H1 (cell line): ENCODE measurements at regions not wholly inside any gene's neighbourhood (a gene's known extent, or its start where the extent isn't known, plus 50 kb on each side); places are given as distances from the start of the nearest gene placed in this dataset.

Source experiments
- CTCF ChIA-PET: fragments of 300-600 bp; sonication (Branson Sonifier 250); formaldehyde crosslinking; loops from one replicate; lab custom pipeline; 2021; ENCODE audit not compliant: partially characterized antibody; lab: Charles Lee
- POLR2A ChIA-PET: fragments of 300-600 bp; sonication (Branson Sonifier 250); formaldehyde crosslinking; loops from one replicate; lab custom pipeline; 2021; ENCODE audit warnings: inconsistent platforms; ENCODE audit not compliant: partially characterized antibody; lab: Charles Lee
- DNase-seq, 2 experiments: peaks; one replicate each; pipeline versions ENCODE4 v3.0.0 to v3.0.0-alpha.2; 2010 to 2022; ENCODE audit warnings: low spot score in 2 of 2, low read depth in 1 of 2, mixed read lengths in 1 of 2
- FAIRE-seq: peaks from 2 replicates; lab custom pipeline; 2011; peaks lifted over from hg19 to GRCh38; lab: Jason Lieb, UNC
- H2AFZ ChIP-seq: 2 replicates; pipeline ENCODE4 v1.8.1; 2012; ENCODE audit warnings: low read length, inconsistent platforms
- H2AK5ac ChIP-seq: 2 replicates; pipeline ENCODE4 v1.6.1; 2013; ENCODE audit warnings: low read depth, low read length
- H2BK120ac ChIP-seq: replicated peaks from 2 replicates; pipeline ENCODE3; 2013; ENCODE audit warnings: low read depth, low read length, inconsistent platforms
- H2BK12ac ChIP-seq: 2 replicates; pipeline ENCODE4 v1.6.1; 2013; ENCODE audit warnings: low read depth, low read length
- H2BK15ac ChIP-seq: 2 replicates; pipeline ENCODE4 v1.6.1; 2013; ENCODE audit warnings: low read length
- H2BK20ac ChIP-seq: 2 replicates; pipeline ENCODE4 v1.6.1; 2013; ENCODE audit warnings: low read length
- H2BK5ac ChIP-seq: 2 replicates; pipeline ENCODE4 v1.6.1; 2013; ENCODE audit warnings: low read depth, low read length
- H3K14ac ChIP-seq: 2 replicates; pipeline ENCODE4 v1.6.1; 2013; ENCODE audit warnings: inconsistent platforms; ENCODE audit not compliant: insufficient read length
- H3K18ac ChIP-seq: 2 replicates; pipeline ENCODE4 v1.6.1; 2013; ENCODE audit warnings: low read length; ENCODE audit errors: extremely low read depth
- H3K23ac ChIP-seq: 2 replicates; pipeline ENCODE4 v1.6.1; 2013; ENCODE audit warnings: inconsistent platforms; ENCODE audit not compliant: insufficient read length
- H3K23me2 ChIP-seq: 2 replicates; pipeline ENCODE4 v1.6.1; 2013; ENCODE audit warnings: low read depth, low read length
- H3K27ac ChIP-seq: 2 replicates; pipeline ENCODE4 v1.6.1; 2011; ENCODE audit warnings: low read depth, low read length, inconsistent platforms
- H3K27me3 ChIP-seq, 4 experiments: replicated peaks in 1 of 4; 1 replicate in 1 of 4; 2 replicates in 3 of 4; pipeline versions ENCODE4 v1.6.1 to v1.8.1; 2011 to 2013; ENCODE audit warnings: low read length in 3 of 4, mild to moderate bottlenecking in 3 of 4, inconsistent platforms in 2 of 4, mixed read lengths in 2 of 4, moderate library complexity in 1 of 4; ENCODE audit not compliant: control insufficient read depth in 3 of 4, insufficient read depth in 3 of 4; ENCODE audit errors: extremely low read depth in 1 of 4
- H3K36me3 ChIP-seq, 4 experiments: 2 replicates each; pipeline versions ENCODE4 v1.6.1 to v1.8.1; 2011 to 2013; ENCODE audit warnings: mild to moderate bottlenecking in 4 of 4, low read length in 3 of 4, moderate library complexity in 2 of 4, control low read depth in 1 of 4, inconsistent platforms in 1 of 4; ENCODE audit not compliant: insufficient read depth in 4 of 4, control insufficient read depth in 2 of 4
- H3K4ac ChIP-seq: replicated peaks from 2 replicates; pipeline ENCODE3; 2013; ENCODE audit warnings: low read length, low read depth, mixed read lengths, inconsistent platforms; ENCODE audit not compliant: insufficient read length
- H3K4me1 ChIP-seq, 4 experiments: replicated peaks in 1 of 4; 1 replicate in 1 of 4; 2 replicates in 3 of 4; pipeline versions ENCODE4 v1.6.1 to v1.8.1; 2011 to 2013; ENCODE audit warnings: low read length in 3 of 4, inconsistent platforms in 2 of 4, mixed read lengths in 1 of 4; ENCODE audit not compliant: insufficient read depth in 4 of 4, control insufficient read depth in 3 of 4
- H3K4me2 ChIP-seq, 2 experiments: 2 replicates each; pipeline versions ENCODE4 v1.6.1 to v1.8.1; 2011 to 2013; ENCODE audit warnings: low read depth in 2 of 2, low read length in 2 of 2, control low read depth in 1 of 2, inconsistent platforms in 1 of 2, mild to moderate bottlenecking in 1 of 2; ENCODE audit not compliant: insufficient read depth in 1 of 2
- H3K4me3 ChIP-seq, 4 experiments: fragments of 200-600, 300-600 bp in 1 of 4; sonication (generic), shearing (Covaris generic), sonication (Bioruptor Twin) in 1 of 4; 2 replicates each; pipeline versions ENCODE4 v1.5.1 to v1.8.1; 2011 to 2016; ENCODE audit warnings: low read length in 4 of 4, low read depth in 3 of 4, control low read depth in 2 of 4, inconsistent platforms in 2 of 4, mild to moderate bottlenecking in 2 of 4, mixed read lengths in 1 of 4, moderate library complexity in 1 of 4; ENCODE audit not compliant: insufficient read depth in 2 of 4; ENCODE audit errors: extremely low read depth in 1 of 4
- H3K56ac ChIP-seq: replicated peaks from 2 replicates; pipeline ENCODE3; 2013; ENCODE audit warnings: low read depth, mild to moderate bottlenecking, mixed read lengths, low read length, inconsistent platforms; ENCODE audit not compliant: insufficient read length
- H3K79me1 ChIP-seq: 2 replicates; pipeline ENCODE4 v1.6.1; 2013; ENCODE audit warnings: low read depth, low read length, control low read depth
- H3K79me2 ChIP-seq, 2 experiments: 2 replicates each; pipeline versions ENCODE4 v1.6.1 to v1.8.1; 2012 to 2013; ENCODE audit warnings: low read length in 2 of 2, mild to moderate bottlenecking in 2 of 2, inconsistent platforms in 1 of 2; ENCODE audit not compliant: insufficient read depth in 2 of 2, control insufficient read depth in 1 of 2
- H3K9ac ChIP-seq, 4 experiments: replicated peaks in 1 of 4; 1 replicate in 1 of 4; 2 replicates in 3 of 4; pipeline versions ENCODE4 v1.6.1 to v1.8.1; 2011 to 2013; ENCODE audit warnings: low read depth in 3 of 4, low read length in 3 of 4, control low read depth in 2 of 4, mild to moderate bottlenecking in 2 of 4, moderate library complexity in 2 of 4, inconsistent platforms in 1 of 4; ENCODE audit errors: extremely low read depth in 1 of 4
- H3K9me3 ChIP-seq, 2 experiments: 2 replicates each; pipeline versions ENCODE4 v1.6.1 to v1.8.1; 2012 to 2013; ENCODE audit warnings: mild to moderate bottlenecking in 2 of 2, moderate library complexity in 2 of 2, control low read depth in 1 of 2, inconsistent platforms in 1 of 2, low read depth in 1 of 2, low read length in 1 of 2, mixed read lengths in 1 of 2; ENCODE audit not compliant: insufficient read depth in 2 of 2
- H4K20me1 ChIP-seq, 2 experiments: replicated peaks in 1 of 2; 2 replicates each; pipeline versions ENCODE3 to v1.8.1; 2011 to 2013; ENCODE audit warnings: inconsistent platforms in 2 of 2, low read length in 2 of 2, mild to moderate bottlenecking in 1 of 2; ENCODE audit not compliant: insufficient read depth in 2 of 2, control insufficient read depth in 1 of 2
- H4K5ac ChIP-seq: 2 replicates; pipeline ENCODE4 v1.6.1; 2013; ENCODE audit warnings: low read length, low read depth, mixed read lengths, inconsistent platforms; ENCODE audit not compliant: insufficient read length
- H4K8ac ChIP-seq: 2 replicates; pipeline ENCODE4 v1.8.0; 2013; ENCODE audit warnings: mild to moderate bottlenecking, moderate library complexity, low read length, inconsistent platforms; ENCODE audit not compliant: insufficient read depth; ENCODE audit errors: extremely low read depth
- H4K91ac ChIP-seq: replicated peaks from 2 replicates; pipeline ENCODE3; 2013; ENCODE audit warnings: low read length, mixed read lengths, inconsistent platforms; ENCODE audit not compliant: insufficient read length
- CHD1 ChIP-seq: IDR thresholded peaks from 2 replicates; pipeline ENCODE4 v1.6.1; 2012; ENCODE audit warnings: low read depth, low read length, improper control_type of control experiment
- CTBP2 ChIP-seq: IDR thresholded peaks from 2 replicates; pipeline ENCODE4 v1.7.0; 2011; ENCODE audit warnings: borderline replicate concordance, mild to moderate bottlenecking, moderate library complexity, mixed read lengths, low read length; ENCODE audit not compliant: insufficient read depth, insufficient read length
- MAX ChIP-seq: IDR thresholded peaks from 2 replicates; pipeline ENCODE4 v1.6.1; 2012; ENCODE audit warnings: inconsistent platforms
- NANOG ChIP-seq: IDR thresholded peaks from 2 replicates; pipeline ENCODE4 v1.6.1; 2011; ENCODE audit warnings: low read length, low read depth, mild to moderate bottlenecking, inconsistent platforms; ENCODE audit not compliant: insufficient read depth, poor library complexity, severe bottlenecking
- RFX5 ChIP-seq: IDR thresholded peaks from 2 replicates; pipeline ENCODE4 v1.6.1; 2011; ENCODE audit warnings: low read depth, low read length, improper control_type of control experiment, borderline replicate concordance
- SUZ12 ChIP-seq: fragments of 200-600 bp; sonication (generic); IDR thresholded peaks from 2 replicates; pipeline ENCODE4 v1.6.1; 2012; ENCODE audit warnings: mild to moderate bottlenecking, inconsistent platforms, low read length, moderate library complexity, mixed read lengths
- ZNF274 ChIP-seq: IDR thresholded peaks from 2 replicates; pipeline ENCODE4 v1.7.0; 2012; ENCODE audit warnings: low read length, borderline replicate concordance; ENCODE audit errors: extremely low read depth

GRCh38 chr4:129672941-129673340, 577.0 kb downstream of the C4orf33 start:
- H3K79me1 ChIP-seq = no peaks in the 10 kb centered on the region
- no peak overlapping the region for H4K91ac ChIP-seq
- H3K18ac ChIP-seq = no peak overlapping the region
- H2BK15ac ChIP-seq = no peak overlapping the region
- H3K23ac ChIP-seq = no peak overlapping the region
- no peak for DNase-seq
- TF ChIP-seq CHD1 (no peak), MAX (no peak), CTBP2 (no peak), SUZ12 (no peak), NANOG (no peak), RFX5 (no peak), ZNF274 (no peak)
- no peak overlapping the region for H3K4me2 ChIP-seq
- H3K56ac ChIP-seq = no peak overlapping the region
- ChIA-PET CTCF (interaction anchor here (0.8 to 1.3 kb wide), 2 partner anchors 9 to 280 kb away, joined by 3 to 4 read pairs; no protein-coding TSS in a partner anchor), POLR2A (no interaction called here)
- H4K5ac ChIP-seq = no peak overlapping the region
- no peaks in the 10 kb centered on the region for H4K20me1 ChIP-seq
- H2BK12ac ChIP-seq = no peak overlapping the region
- no peak overlapping the region for H2BK120ac ChIP-seq
- no peaks in the 10 kb centered on the region for H3K4me1 ChIP-seq
- H4K8ac ChIP-seq = no peak overlapping the region
- no peak overlapping the region for H2AK5ac ChIP-seq
- no peaks in the 10 kb centered on the region for H3K36me3 ChIP-seq
- H3K9me3 ChIP-seq = peaks cover 6 to 11% of the 10 kb centered on the region in 2 experiments; a peak in 2 of 4 replicates
- no peak overlapping the region for H2AFZ ChIP-seq
- H2BK20ac ChIP-seq = no peak overlapping the region
- H2BK5ac ChIP-seq = no peak overlapping the region
- H3K4me3 ChIP-seq = no peak overlapping the region
- H3K23me2 ChIP-seq = no peaks in the 10 kb centered on the region
- no peak overlapping the region for H3K14ac ChIP-seq
- no peak for FAIRE-seq
- H3K27ac ChIP-seq = no peak overlapping the region
- no peaks in the 10 kb centered on the region for H3K79me2 ChIP-seq
- H3K4ac ChIP-seq = no peak overlapping the region
- H3K27me3 ChIP-seq = no peaks in the 10 kb centered on the region
- no peak overlapping the region for H3K9ac ChIP-seq
